ENCODE measurements at regions not wholly inside any gene's neighbourhood (a gene's known extent, or its start where the extent isn't known, plus 50 kb on each side); places are given as distances from the start of the nearest gene placed in this dataset.

DNA sequence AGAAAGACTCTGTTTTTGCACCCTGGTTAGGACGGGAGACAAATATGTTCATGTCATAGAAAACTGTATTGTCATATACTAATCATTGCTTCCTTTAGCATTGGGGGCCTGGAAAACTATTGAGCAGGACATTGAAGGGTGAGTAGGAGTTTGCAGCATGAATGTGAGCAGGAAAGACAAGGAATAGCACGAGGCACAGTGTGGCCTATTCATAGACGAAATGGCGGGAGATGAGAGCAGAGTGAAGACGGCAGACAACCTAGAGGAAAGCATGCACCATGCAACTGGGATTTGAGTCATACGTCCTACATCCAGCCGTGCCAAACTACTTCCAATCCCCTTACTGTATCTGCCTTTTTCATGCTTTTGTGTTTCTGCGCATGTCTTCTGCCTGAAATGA is 508.1 kb downstream of the NTRK3 start:
- TF ChIP-seq, protein P1, sequence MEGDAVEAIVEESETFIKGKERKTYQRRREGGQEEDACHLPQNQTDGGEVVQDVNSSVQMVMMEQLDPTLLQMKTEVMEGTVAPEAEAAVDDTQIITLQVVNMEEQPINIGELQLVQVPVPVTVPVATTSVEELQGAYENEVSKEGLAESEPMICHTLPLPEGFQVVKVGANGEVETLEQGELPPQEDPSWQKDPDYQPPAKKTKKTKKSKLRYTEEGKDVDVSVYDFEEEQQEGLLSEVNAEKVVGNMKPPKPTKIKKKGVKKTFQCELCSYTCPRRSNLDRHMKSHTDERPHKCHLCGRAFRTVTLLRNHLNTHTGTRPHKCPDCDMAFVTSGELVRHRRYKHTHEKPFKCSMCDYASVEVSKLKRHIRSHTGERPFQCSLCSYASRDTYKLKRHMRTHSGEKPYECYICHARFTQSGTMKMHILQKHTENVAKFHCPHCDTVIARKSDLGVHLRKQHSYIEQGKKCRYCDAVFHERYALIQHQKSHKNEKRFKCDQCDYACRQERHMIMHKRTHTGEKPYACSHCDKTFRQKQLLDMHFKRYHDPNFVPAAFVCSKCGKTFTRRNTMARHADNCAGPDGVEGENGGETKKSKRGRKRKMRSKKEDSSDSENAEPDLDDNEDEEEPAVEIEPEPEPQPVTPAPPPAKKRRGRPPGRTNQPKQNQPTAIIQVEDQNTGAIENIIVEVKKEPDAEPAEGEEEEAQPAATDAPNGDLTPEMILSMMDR (IDR thresholded peaks at IDR 0.05), result no peak
- no peak for TF ChIP-seq POLR2A (IDR thresholded peaks at IDR 0.05)

Measured in body of pancreas (tissue), 4 donors.